ENCODE measurements at regions not wholly inside any gene's neighbourhood (a gene's known extent, or its start where the extent isn't known, plus 50 kb on each side); places are given as distances from the start of the nearest gene placed in this dataset.

DNA sequence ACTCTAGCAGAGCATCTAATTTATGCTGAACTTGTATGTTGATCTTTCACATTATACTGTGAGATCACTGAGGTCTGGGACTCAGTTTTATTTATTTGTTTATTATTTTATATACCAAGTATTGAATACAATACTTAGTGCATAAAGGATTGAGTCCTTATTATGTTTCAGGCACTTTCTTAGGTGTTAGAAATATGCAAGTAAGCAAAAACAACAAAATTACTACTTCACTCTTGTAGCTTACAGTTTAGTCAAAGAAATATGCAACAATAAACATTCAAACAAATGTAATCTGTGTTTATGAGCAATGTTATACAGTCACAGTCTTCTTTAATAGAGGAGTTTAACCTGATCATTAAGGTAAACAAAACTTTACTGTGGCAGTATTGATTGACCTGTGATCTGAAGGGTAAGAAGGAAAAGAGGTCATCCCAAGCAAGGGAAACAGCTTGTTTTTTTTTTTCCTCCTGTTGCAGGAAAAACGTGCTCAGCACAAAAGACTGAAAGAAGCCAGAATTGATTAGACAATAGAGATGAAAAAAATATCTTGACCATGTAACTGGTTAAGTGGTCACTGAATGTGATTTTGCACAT is 990.7 kb downstream of the TRHDE start:
- TF ChIP-seq, protein P1, sequence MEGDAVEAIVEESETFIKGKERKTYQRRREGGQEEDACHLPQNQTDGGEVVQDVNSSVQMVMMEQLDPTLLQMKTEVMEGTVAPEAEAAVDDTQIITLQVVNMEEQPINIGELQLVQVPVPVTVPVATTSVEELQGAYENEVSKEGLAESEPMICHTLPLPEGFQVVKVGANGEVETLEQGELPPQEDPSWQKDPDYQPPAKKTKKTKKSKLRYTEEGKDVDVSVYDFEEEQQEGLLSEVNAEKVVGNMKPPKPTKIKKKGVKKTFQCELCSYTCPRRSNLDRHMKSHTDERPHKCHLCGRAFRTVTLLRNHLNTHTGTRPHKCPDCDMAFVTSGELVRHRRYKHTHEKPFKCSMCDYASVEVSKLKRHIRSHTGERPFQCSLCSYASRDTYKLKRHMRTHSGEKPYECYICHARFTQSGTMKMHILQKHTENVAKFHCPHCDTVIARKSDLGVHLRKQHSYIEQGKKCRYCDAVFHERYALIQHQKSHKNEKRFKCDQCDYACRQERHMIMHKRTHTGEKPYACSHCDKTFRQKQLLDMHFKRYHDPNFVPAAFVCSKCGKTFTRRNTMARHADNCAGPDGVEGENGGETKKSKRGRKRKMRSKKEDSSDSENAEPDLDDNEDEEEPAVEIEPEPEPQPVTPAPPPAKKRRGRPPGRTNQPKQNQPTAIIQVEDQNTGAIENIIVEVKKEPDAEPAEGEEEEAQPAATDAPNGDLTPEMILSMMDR (IDR thresholded peaks at IDR 0.05; ENCODE audit: low read depth, low read length, missing control alignments) = no peak
- no peak for DNase-seq (ENCODE audit: low read depth)
- no peak overlapping the region for H3K4me3 ChIP-seq (ENCODE audit: low read depth, low read length)

DNA sequence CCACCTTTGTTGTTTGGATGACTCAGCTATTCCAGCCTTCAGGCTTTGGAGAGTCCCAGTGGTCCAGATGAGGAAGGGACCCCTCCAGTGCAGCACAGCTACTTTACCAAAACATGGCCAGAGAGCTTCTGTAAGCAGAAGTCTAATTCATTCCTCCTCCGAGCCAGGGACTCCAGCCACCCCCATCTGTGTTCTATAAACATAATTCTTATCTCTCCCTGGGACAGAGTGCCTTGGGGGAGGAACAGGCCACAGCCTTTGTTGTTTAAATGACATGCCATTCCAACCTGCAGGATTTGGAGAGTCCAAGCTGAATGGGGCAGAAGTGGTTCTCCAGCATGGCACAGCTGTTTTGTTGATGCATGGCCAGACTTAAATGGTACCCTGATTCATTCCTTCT is 994.0 kb downstream of the TRHDE start:
- DNase-seq (ENCODE audit: low read depth) = no peak
- TF ChIP-seq, protein P1 (IDR thresholded peaks at IDR 0.05; ENCODE audit: low read depth, low read length, missing control alignments) = no peak
- H3K4me3 ChIP-seq (ENCODE audit: low read depth, low read length) = no peak overlapping the region

DNA sequence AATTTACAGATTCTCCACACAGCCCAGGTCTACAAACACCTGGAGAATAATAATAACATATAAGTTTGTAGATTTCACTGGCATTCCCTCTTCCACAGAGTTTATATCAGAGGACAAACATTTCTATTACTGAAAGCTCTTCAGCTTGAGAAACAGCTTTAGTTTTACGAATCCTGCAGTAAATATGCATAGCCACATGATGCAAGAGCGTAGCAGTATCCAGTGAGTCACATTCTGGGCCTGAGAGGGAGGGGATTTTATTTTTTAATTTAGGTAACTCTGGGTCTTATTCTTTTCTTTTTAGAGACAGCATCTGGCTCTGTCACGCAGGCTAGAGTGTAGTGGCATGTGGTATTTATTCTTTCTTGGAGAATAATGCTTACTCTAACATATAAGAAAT is 1002.8 kb downstream of the TRHDE start:
- no peak overlapping the region for H3K4me3 ChIP-seq (ENCODE audit: low read depth, low read length)
- no peak for DNase-seq (ENCODE audit: low read depth)
- TF ChIP-seq, protein P1 (IDR thresholded peaks at IDR 0.05; ENCODE audit: low read depth, low read length, missing control alignments) = no peak

DNA sequence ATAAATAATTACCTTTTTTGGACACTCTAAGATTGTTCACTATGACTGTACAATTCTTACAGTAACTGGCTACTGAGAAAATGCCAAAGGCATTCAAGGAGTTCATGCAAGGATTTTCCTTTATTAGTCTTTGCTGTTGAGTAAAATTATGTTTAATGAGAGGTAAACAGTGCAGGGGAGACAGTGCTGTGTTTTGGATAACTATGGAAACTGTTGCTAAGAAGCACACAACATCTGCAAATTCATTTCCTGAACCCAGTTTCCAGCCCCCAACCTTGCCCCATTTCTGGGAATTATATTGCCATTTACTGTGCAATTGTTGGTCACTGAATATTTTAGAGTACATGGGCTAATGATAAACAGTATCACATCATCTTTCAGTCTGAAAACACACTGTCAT is 1005.8 kb downstream of the TRHDE start:
- no peak for DNase-seq (ENCODE audit: low read depth)
- TF ChIP-seq, protein P1 (IDR thresholded peaks at IDR 0.05; ENCODE audit: low read depth, low read length, missing control alignments) = no peak
- H3K4me3 ChIP-seq (ENCODE audit: low read depth, low read length) = no peak overlapping the region

DNA sequence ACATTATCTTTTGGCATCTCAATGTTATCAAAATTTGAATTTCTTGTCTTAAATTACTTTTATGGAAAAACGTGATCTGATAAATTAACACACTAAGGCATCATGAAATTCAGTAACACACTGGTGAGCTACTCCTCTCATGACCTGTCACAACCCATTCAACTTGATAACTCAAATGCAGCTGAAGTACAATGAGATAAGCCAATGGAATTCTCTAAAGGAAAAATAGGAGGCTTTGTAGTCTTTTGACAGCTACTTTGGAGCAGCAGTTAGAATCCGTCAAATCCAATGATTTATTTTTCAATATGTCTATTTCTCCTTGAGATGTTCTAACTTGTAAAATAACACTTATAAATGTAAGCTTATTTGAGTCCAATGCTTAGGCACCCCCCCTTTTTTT is 1029.4 kb downstream of the TRHDE start:
- no peak for DNase-seq (ENCODE audit: low read depth)
- TF ChIP-seq, protein P1 (IDR thresholded peaks at IDR 0.05; ENCODE audit: low read depth, low read length, missing control alignments) = no peak
- H3K4me3 ChIP-seq (ENCODE audit: low read depth, low read length) = no peak overlapping the region

DNA sequence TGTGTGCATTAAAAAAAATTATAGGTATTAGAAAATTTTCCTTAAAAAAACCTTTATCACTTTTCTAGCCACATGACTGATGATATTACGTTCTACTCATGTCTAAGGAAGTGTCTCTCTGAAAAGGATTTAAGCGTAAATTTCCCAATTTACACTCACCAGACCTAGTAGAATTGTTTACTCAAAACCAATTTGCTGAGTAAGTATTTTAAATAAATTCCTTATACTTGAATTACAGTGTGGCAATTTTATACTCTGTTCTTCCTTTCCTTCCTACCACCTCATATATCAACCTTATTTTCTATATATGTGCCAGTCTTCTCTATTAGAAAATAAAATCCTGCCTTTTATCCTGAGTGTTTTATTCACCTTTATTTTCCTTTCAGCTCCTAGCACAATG is 1035.1 kb downstream of the TRHDE start:
- TF ChIP-seq, protein P1 (IDR thresholded peaks at IDR 0.05; ENCODE audit: low read depth, low read length, missing control alignments) = no peak
- DNase-seq (ENCODE audit: low read depth) = no peak
- H3K4me3 ChIP-seq (ENCODE audit: low read depth, low read length) = no peak overlapping the region

DNA sequence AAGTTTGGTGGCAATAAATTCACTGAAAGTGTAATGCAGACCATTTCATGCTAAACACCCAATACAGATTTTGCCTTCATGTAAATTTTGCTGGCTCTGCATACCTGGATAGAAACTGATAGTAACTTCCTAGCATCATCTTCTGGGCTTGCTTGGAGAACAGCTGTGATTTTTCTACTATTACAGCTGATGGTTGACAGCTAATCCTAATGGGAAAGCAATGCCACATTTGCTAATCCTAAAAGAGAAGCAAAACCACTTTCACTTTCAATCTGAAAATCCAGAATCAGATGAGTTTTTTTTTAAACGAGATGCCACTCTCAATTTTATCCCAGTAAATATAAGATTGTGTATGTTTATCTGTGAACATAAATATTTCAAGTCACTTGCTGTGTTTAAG is 1035.9 kb downstream of the TRHDE start:
- no peak for DNase-seq (ENCODE audit: low read depth)
- TF ChIP-seq, protein P1 (IDR thresholded peaks at IDR 0.05; ENCODE audit: low read depth, low read length, missing control alignments) = no peak
- no peak overlapping the region for H3K4me3 ChIP-seq (ENCODE audit: low read depth, low read length)
